ENCODE measurements at regions not wholly inside any gene's neighbourhood (a gene's known extent, or its start where the extent isn't known, plus 50 kb on each side); places are given as distances from the start of the nearest gene placed in this dataset.

DNA sequence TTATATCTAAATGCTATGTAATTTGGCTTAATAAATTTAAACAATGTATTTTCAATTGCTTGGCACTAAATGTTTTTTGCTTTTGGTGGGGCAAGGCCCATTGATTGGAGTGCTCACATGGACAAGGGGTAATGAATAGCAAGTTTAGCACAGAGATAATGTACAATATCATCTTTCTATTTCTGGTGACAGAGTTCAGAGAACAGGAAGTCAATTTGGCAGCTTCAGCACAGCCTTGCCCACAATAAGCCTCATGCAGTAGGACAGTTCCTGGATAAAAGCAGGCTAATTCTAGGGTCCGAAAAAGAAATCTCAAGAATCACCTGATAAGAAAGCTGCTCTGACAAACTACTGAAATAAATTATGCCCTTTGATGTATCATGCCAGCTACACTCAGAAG is 443.9 kb upstream of the FSHR start:
- TF ChIP-seq, protein P1, sequence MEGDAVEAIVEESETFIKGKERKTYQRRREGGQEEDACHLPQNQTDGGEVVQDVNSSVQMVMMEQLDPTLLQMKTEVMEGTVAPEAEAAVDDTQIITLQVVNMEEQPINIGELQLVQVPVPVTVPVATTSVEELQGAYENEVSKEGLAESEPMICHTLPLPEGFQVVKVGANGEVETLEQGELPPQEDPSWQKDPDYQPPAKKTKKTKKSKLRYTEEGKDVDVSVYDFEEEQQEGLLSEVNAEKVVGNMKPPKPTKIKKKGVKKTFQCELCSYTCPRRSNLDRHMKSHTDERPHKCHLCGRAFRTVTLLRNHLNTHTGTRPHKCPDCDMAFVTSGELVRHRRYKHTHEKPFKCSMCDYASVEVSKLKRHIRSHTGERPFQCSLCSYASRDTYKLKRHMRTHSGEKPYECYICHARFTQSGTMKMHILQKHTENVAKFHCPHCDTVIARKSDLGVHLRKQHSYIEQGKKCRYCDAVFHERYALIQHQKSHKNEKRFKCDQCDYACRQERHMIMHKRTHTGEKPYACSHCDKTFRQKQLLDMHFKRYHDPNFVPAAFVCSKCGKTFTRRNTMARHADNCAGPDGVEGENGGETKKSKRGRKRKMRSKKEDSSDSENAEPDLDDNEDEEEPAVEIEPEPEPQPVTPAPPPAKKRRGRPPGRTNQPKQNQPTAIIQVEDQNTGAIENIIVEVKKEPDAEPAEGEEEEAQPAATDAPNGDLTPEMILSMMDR (IDR thresholded peaks at IDR 0.05; ENCODE audit: low read depth, low read length) = no peak
- TF ChIP-seq, protein P2, sequence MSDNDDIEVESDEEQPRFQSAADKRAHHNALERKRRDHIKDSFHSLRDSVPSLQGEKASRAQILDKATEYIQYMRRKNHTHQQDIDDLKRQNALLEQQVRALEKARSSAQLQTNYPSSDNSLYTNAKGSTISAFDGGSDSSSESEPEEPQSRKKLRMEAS (IDR thresholded peaks at IDR 0.05; ENCODE audit: low read depth, low read length) = no peak
- no peak for TF ChIP-seq POLR2A (IDR thresholded peaks at IDR 0.05; ENCODE audit: extremely low read depth, insufficient read length)
